Liver (tissue), 8 donors: ENCODE measurements at regions not wholly inside any gene's neighbourhood (a gene's known extent, or its start where the extent isn't known, plus 50 kb on each side); places are given as distances from the start of the nearest gene placed in this dataset.

Experiments used
- DNase-seq: peaks from one replicate; pipeline ENCODE4 v3.0.0-alpha.2; 2017; ENCODE audit warnings: low spot score
- H3K27ac ChIP-seq, 2 donors: one replicate each; pipeline ENCODE4 v1.7.0; 2013; ENCODE audit warnings: inconsistent platforms in 2 of 2, low read length in 2 of 2, control low read depth in 1 of 2, low read depth in 1 of 2, mild to moderate bottlenecking in 1 of 2
- H3K27me3 ChIP-seq, 4 donors: one replicate each; pipeline versions ENCODE4 v1.6.1 to v1.7.0; 2013; ENCODE audit warnings: low read length in 3 of 4, inconsistent platforms in 1 of 4, mild to moderate bottlenecking in 1 of 4, moderate library complexity in 1 of 4; ENCODE audit not compliant: control insufficient read depth in 4 of 4, insufficient read depth in 4 of 4
- H3K36me3 ChIP-seq, 4 donors: one replicate each; pipeline versions ENCODE4 v1.6.1 to v1.7.0; 2013; ENCODE audit warnings: low read length in 3 of 4, mild to moderate bottlenecking in 3 of 4, low read depth in 1 of 4, moderate library complexity in 1 of 4; ENCODE audit not compliant: control insufficient read depth in 4 of 4, insufficient read depth in 3 of 4
- H3K4me1 ChIP-seq, 4 donors: one replicate each; pipeline versions ENCODE4 v1.6.1 to v1.7.0; 2013; ENCODE audit warnings: low read length in 3 of 4, mild to moderate bottlenecking in 3 of 4, moderate library complexity in 1 of 4; ENCODE audit not compliant: control insufficient read depth in 4 of 4, insufficient read depth in 4 of 4
- H3K4me3 ChIP-seq, 3 donors: one replicate each; pipeline versions ENCODE4 v1.6.1 to v1.7.0; 2013; ENCODE audit warnings: low read length in 3 of 3, control low read depth in 1 of 3, low read depth in 1 of 3, mild to moderate bottlenecking in 1 of 3
- H3K9ac ChIP-seq, 2 donors: one replicate each; pipeline ENCODE4 v1.7.0; 2013; ENCODE audit warnings: low read length in 2 of 2, mild to moderate bottlenecking in 2 of 2, moderate library complexity in 2 of 2, control low read depth in 1 of 2, low read depth in 1 of 2
- H3K9me3 ChIP-seq, 4 donors: one replicate each; pipeline versions ENCODE4 v1.6.1 to v1.7.0; 2013; ENCODE audit warnings: low read length in 3 of 4; ENCODE audit not compliant: control insufficient read depth in 4 of 4
- FOXA2 ChIP-seq: IDR thresholded peaks from 2 replicates; pipeline ENCODE4 v1.6.1; 2016; ENCODE audit warnings: antibody characterized with exemption
- GABPA ChIP-seq, 2 donors: IDR thresholded peaks in 1 of 2; conservative IDR thresholded peaks in 1 of 2; 2 replicates each; pipeline ENCODE4 v1.6.1; 2016; ENCODE audit warnings: antibody characterized with exemption in 2 of 2, mild to moderate bottlenecking in 1 of 2, moderate library complexity in 1 of 2
- HNF4G ChIP-seq: IDR thresholded peaks from 2 replicates; pipeline ENCODE4 v1.6.1; 2016; ENCODE audit warnings: antibody characterized with exemption
- JUND ChIP-seq, 2 donors: IDR thresholded peaks; 2 replicates each; pipeline ENCODE4 v1.6.1; 2016; ENCODE audit warnings: antibody characterized with exemption in 2 of 2
- NR2F2 ChIP-seq: IDR thresholded peaks from 2 replicates; pipeline ENCODE4 v1.6.1; 2016; ENCODE audit warnings: antibody characterized with exemption
- RAD21 ChIP-seq, 2 donors: IDR thresholded peaks; 2 replicates each; pipeline ENCODE4 v1.6.1; 2016; ENCODE audit warnings: antibody characterized with exemption in 2 of 2, mild to moderate bottlenecking in 2 of 2
- RXRA ChIP-seq, 2 donors: IDR thresholded peaks; 2 replicates each; pipeline ENCODE4 v1.6.1; 2017 to 2018; ENCODE audit warnings: antibody characterized with exemption in 2 of 2, mild to moderate bottlenecking in 1 of 2
- SP1 ChIP-seq: IDR thresholded peaks from 2 replicates; pipeline ENCODE4 v1.6.1; 2018; ENCODE audit warnings: antibody characterized with exemption, mild to moderate bottlenecking
- TAF1 ChIP-seq: conservative IDR thresholded peaks from 2 replicates; pipeline ENCODE4 v1.6.1; 2016; ENCODE audit warnings: antibody characterized with exemption, mild to moderate bottlenecking
- WGBS: extraction: QIAGEN DNeasy Blood & Tissue Kit; methylation state at CpG from one replicate; pipeline ENCODE4 v1.1.7; 2013; 5-methylcytosine and 5-hydroxymethylcytosine counted together
- TF ChIP-seq, protein P1 (sequence below): fragments of 150-350 bp; IDR thresholded peaks from 2 replicates; pipeline ENCODE4 v1.5.1; 2017; ENCODE audit warnings: improper control_type of control experiment, low read depth, low read length; ENCODE audit not compliant: missing input control
- TF ChIP-seq, protein P2 (sequence below): IDR thresholded peaks from 2 replicates; pipeline ENCODE4 v1.6.1; 2016; ENCODE audit warnings: antibody characterized with exemption
- TF ChIP-seq, protein P3 (sequence below): IDR thresholded peaks from 2 replicates; pipeline ENCODE4 v1.6.1; 2016; ENCODE audit warnings: antibody characterized with exemption, mild to moderate bottlenecking
- TF ChIP-seq, protein P4 (sequence below): IDR thresholded peaks from 2 replicates; pipeline ENCODE4 v1.6.1; 2016; ENCODE audit warnings: antibody characterized with exemption
- donor health status: healthy.
- donor health status: healthy.
- donor health status: healthy.
- donor health status: healthy.
- donor health status: healthy.

DNA sequence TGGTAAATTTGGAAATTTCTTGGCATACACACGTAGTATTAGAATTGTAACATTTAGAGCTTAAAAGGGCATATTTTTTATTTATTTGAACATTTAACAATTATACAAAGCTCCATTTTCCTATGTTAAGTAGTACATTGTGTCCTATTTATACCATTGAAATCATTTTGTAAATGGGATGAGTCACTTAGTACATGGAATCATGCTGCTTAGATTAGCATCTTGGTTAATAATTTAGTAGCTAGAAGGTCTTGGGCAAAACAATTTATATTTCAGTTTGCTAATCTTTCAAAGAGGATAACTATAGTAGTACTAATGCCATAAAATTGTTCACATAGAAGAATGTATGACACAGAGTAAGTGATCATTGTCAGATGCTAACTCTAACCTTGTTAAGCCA, 450.1 kb upstream of the LUZP2 start (continued):
- TF ChIP-seq, protein P1, sequence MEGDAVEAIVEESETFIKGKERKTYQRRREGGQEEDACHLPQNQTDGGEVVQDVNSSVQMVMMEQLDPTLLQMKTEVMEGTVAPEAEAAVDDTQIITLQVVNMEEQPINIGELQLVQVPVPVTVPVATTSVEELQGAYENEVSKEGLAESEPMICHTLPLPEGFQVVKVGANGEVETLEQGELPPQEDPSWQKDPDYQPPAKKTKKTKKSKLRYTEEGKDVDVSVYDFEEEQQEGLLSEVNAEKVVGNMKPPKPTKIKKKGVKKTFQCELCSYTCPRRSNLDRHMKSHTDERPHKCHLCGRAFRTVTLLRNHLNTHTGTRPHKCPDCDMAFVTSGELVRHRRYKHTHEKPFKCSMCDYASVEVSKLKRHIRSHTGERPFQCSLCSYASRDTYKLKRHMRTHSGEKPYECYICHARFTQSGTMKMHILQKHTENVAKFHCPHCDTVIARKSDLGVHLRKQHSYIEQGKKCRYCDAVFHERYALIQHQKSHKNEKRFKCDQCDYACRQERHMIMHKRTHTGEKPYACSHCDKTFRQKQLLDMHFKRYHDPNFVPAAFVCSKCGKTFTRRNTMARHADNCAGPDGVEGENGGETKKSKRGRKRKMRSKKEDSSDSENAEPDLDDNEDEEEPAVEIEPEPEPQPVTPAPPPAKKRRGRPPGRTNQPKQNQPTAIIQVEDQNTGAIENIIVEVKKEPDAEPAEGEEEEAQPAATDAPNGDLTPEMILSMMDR, result no peak
- TF ChIP-seq TAF1, result no peak

GRCh38 chr11:24056051-24056450, 440.8 kb upstream of the LUZP2 start:
- no peak overlapping the region for H3K27ac ChIP-seq
- H3K4me3 ChIP-seq, result no peak overlapping the region

GRCh38 chr11:24060125-24060524, 436.7 kb upstream of the LUZP2 start:
- 89% methylated on average over 3 of the region's 3 CpGs for WGBS
- no peak for DNase-seq
- Histone ChIP-seq H3K27ac (no peak overlapping the region), H3K4me3 (no peak overlapping the region), H3K27me3 (peaks cover 0 to 2% (median 0%) of the 10 kb centered on the region in 4 donors), H3K9me3 (no peaks in the 10 kb centered on the region), H3K9ac (no peak overlapping the region), H3K36me3 (no peaks in the 10 kb centered on the region), H3K4me1 (no peaks in the 10 kb centered on the region)
- no peak for TF ChIP-seq RAD21 (IDR thresholded peaks at IDR 0.05)
- TF ChIP-seq, protein P2, sequence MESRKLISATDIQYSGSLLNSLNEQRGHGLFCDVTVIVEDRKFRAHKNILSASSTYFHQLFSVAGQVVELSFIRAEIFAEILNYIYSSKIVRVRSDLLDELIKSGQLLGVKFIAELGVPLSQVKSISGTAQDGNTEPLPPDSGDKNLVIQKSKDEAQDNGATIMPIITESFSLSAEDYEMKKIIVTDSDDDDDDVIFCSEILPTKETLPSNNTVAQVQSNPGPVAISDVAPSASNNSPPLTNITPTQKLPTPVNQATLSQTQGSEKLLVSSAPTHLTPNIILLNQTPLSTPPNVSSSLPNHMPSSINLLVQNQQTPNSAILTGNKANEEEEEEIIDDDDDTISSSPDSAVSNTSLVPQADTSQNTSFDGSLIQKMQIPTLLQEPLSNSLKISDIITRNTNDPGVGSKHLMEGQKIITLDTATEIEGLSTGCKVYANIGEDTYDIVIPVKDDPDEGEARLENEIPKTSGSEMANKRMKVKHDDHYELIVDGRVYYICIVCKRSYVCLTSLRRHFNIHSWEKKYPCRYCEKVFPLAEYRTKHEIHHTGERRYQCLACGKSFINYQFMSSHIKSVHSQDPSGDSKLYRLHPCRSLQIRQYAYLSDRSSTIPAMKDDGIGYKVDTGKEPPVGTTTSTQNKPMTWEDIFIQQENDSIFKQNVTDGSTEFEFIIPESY, result no peak
- no peak for TF ChIP-seq JUND (IDR thresholded peaks at IDR 0.05)
- no peak for TF ChIP-seq HNF4G
- no peak for TF ChIP-seq TAF1
- TF ChIP-seq GABPA (IDR thresholded peaks at IDR 0.05 in 1 of 2, conservative IDR thresholded peaks at IDR 0.05 in 1 of 2), result no peak
- TF ChIP-seq NR2F2, result no peak
- TF ChIP-seq, protein P3, sequence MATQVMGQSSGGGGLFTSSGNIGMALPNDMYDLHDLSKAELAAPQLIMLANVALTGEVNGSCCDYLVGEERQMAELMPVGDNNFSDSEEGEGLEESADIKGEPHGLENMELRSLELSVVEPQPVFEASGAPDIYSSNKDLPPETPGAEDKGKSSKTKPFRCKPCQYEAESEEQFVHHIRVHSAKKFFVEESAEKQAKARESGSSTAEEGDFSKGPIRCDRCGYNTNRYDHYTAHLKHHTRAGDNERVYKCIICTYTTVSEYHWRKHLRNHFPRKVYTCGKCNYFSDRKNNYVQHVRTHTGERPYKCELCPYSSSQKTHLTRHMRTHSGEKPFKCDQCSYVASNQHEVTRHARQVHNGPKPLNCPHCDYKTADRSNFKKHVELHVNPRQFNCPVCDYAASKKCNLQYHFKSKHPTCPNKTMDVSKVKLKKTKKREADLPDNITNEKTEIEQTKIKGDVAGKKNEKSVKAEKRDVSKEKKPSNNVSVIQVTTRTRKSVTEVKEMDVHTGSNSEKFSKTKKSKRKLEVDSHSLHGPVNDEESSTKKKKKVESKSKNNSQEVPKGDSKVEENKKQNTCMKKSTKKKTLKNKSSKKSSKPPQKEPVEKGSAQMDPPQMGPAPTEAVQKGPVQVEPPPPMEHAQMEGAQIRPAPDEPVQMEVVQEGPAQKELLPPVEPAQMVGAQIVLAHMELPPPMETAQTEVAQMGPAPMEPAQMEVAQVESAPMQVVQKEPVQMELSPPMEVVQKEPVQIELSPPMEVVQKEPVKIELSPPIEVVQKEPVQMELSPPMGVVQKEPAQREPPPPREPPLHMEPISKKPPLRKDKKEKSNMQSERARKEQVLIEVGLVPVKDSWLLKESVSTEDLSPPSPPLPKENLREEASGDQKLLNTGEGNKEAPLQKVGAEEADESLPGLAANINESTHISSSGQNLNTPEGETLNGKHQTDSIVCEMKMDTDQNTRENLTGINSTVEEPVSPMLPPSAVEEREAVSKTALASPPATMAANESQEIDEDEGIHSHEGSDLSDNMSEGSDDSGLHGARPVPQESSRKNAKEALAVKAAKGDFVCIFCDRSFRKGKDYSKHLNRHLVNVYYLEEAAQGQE, result no peak
- TF ChIP-seq, protein P4, sequence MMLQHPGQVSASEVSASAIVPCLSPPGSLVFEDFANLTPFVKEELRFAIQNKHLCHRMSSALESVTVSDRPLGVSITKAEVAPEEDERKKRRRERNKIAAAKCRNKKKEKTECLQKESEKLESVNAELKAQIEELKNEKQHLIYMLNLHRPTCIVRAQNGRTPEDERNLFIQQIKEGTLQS, result no peak
- no peak for TF ChIP-seq SP1
- TF ChIP-seq RXRA (IDR thresholded peaks at IDR 0.05), result no peak

More at GRCh38 chr11:24056051-24056450, 440.8 kb upstream of the LUZP2 start:
- H3K27me3 ChIP-seq, result no peaks in the 10 kb centered on the region
- no peaks in the 10 kb centered on the region for H3K4me1 ChIP-seq
- H3K9me3 ChIP-seq, result no peaks in the 10 kb centered on the region
- no peaks in the 10 kb centered on the region for H3K36me3 ChIP-seq
- H3K9ac ChIP-seq, result no peak overlapping the region
- TF ChIP-seq FOXA2 (no peak), TAF1 (no peak), GABPA (IDR thresholded peaks at IDR 0.05 in 1 of 2, conservative IDR thresholded peaks at IDR 0.05 in 1 of 2) (no peak)
- TF ChIP-seq, protein P3, result no peak
- TF ChIP-seq, protein P2, result no peak
- no peak for DNase-seq
